Suppressor macrophage (primary cell): ENCODE measurements at regions not wholly inside any gene's neighbourhood (a gene's known extent, or its start where the extent isn't known, plus 50 kb on each side); places are given as distances from the start of the nearest gene placed in this dataset.

Experiments
- DNase-seq, 4 experiments: peaks; one replicate each; pipeline ENCODE4 v3.0.0-alpha.2; 2020 to 2022

DNA sequence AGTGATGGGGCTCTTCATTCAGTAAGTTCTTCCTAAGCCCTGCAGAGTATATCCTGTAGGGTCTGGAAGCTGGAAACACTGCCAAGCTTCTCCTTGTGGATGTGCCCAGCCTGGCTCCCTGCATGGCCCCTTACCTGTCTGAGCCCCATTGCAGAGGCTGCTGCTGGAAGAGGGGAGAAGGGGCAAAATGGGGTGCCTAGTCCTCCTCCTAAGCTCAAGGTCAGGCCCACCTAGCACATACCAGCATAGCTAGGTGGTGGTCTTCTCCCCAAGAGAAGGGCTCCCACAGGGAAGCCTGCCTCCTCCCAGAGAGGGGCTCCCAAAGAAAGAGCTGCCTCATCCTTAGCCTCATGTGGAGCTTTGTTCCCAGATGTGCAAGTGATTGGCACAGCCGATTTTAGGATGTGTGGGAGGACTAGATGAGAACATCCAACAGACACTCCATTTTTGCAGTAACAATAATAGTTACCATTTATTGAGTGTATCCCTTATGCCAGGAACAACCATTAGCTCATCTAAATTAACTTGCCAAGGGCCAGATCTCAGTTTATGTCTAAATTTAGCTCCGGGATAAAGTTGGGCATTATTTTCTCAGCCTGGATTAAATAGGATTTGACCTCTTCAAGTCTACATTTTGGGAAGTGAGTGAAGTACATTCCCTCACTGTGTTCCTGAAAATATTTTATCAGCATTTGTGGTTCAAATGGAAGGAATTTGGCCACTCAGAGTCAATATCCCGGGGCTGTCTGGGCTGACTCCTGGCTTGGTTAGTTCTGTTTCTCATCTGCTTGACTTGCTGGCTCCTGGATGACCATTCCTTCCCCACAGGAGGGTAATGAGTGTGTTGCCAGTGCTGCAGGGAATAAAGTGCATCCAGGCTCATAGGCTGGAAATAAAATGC is 291.1 kb upstream of the ROPN1 start:
- no peak for DNase-seq

DNA sequence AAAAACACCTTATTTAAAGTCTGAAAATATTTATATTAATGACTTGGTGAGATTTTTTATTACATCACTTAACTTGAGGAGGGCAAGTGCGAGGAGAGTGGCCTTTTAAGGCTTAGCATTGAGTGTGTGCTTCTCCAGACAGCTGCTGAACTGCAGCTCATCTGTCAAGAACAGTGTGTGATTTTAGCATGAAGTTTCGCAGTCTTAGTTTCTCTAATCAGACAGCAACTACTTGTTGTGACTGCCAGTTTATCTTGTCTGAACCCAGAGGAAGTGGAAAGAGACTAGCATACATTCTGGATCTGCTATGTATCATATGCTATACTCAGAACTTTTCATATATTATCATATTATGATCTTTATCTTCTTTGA is 291.7 kb upstream of the ROPN1 start:
- no peak for DNase-seq

DNA sequence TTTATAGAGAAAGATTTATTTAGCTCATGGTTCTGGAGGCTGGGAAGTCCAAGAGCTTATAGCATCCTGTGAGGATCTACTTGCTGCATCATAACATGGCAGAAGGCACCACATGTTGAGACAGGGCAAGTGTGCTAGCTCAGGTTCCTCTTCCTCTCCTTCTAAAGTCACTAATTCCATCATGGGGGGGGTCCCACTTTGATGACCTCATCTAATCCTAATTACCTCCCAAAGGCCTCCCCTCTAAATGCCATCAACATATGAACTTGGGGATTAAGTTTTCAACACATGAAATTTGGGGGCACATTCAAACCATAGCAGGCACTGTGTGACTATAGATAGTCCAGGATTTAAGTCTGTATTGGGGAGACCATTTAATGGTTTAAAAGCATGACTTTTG is 297.1 kb upstream of the ROPN1 start:
- no peak for DNase-seq

DNA sequence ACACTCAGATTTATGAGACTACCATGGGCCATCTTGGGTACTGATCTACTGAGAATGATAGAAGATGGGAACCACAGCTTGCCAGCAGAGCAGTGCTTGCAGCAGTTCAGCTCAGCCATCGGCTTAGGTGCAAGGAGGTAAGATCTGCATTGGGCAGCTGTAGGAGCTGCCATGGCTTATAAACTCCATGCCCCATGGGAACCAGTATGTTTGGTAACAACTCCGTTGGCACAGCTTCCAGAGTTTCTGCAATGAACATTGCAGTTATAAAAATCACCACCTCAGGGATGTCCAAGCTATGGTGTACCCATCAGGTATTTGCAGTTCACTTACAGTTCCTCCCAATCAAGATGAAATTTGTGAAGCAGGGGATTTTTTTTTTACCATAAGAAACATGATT is 299.1 kb upstream of the ROPN1 start:
- no peak for DNase-seq

DNA sequence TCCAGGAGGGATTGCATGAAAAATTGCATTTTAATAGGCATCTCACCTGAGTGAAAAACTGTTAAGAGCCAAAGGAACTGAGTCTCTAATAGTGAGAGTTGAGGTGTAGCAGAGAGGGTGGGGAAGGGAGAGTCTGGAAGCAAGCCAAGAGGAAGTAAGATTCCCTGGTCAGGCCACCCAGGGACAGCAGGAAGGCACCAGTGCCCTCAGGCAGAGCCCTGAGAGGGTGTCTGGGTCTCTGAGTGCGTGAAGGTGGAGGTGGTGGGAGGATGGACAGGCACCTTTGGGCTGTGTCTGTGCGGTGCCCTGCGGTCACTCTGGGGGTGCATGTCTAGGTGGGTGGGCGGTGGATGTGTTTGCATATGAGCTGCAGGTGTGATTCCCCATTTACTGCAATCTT is 300.4 kb upstream of the ROPN1 start:
- no peak for DNase-seq

DNA sequence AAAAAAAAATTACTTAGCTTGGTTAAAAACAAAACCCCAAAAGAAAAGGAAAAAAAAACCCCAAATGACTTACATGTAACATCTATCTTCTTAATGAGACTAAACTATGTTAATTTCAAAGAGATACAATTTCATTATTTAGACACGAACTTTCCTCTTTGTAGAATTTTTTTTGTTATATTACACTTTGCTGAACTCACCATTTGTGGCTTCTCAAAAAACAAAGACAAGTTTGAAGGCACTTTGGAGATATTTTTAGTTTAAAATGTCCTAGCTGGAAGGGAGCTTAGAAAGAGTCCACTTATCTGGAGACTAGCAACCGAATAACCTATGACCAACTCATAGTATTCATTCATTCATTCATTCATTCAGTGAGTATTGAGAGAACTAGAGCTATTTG is 301.7 kb upstream of the ROPN1 start:
- no peak for DNase-seq

DNA sequence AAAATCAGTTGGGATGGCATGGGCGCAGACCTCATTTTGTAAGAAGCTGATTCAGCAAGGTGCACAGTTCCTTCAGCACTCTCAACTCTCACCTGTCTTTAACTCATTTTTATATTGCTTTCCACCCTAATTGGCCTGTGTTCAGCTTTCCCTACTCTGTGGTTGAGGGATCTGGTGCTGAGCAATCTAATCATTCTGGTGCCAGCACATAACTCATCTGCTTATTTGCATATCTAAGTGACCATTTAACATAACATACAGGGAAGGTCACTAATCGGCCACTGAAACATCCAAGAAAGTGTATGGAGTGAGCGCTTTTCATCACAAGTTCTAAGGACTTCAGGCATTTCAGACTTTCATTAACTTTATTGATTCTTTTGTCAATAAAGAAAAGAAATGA is 303.4 kb upstream of the ROPN1 start:
- DNase-seq = no peak

DNA sequence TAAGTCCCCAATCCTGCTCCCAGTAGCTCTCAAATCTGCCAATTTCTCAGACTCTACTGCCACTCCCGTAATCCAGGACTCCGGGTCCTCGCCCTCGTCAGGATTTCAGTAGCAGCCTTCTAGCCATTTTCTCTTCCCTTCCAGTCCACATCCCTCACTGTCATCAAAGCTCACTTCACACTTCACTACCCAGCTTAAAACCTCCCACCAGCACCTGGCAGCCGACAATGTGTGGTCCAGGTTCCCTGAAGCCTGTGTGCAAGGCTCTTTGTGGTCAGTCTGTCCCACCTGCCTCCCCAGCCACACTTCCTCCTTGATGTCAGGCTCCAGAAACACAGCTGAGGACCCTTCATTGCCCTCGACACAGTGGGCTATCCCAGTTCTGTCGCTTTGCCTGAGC is 304.5 kb upstream of the ROPN1 start:
- DNase-seq = no peak

DNA sequence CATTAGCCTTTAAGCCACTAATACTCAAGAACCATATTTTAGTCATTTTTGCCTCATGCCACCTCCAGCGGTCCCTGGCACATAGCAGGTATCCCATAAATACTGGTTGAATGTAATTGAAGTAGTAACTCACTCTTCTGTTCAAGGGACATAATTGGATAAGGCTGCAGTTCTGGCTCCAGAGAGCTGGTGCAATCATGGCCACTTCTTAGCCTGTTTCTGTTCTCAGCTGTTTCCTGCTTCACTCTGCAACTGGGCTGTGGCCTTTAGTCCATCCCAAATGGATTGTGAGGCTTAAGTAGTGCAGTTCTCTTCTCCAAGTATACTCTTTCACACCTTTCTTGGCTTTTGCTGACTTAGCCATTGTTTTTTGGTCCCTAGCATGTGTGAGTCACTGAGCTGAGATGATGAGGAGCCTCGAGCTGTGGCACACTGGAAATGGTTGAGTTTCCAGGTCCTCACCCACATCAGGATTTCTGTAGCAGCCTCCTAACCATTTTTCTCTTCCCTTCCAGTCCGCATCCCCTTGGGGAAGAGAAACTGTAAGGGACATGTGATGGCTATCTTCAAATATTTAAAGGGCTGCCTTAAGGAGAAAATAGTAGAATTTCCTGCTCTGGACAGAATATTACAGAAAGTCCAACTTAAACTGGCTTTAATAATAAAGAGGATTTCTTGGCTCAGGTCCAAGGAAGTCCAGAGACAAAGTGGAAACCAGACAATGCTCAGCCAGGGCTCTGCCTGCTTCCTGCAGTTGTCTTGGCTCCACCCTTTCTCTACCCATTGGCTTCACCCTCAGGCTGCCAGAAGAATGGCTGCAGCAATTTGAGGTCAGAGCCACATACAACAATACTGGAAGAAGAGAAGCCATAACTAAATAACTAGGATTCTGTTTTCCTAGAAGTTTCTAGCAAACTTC is 305.4 kb upstream of the ROPN1 start:
- no peak for DNase-seq

DNA sequence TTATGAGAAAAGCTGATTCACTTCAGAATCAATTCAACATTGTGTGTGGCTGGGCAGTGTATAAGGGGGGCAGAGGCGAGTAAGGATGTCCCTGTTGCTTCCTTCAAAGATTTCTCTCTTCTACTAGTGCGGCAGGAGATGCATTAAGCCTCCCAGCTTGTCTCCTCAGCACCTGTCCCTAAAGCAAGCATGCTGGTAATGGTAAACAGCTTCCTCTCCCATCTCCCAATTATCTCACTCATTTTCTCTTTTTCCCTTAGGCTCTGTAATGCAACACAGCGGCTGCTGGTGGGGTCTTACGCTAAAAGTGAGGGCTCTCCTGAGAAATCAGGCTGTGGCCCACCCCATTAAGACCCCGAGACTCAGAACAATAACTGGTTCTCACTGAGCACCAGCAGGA is 306.4 kb upstream of the ROPN1 start:
- no peak for DNase-seq

DNA sequence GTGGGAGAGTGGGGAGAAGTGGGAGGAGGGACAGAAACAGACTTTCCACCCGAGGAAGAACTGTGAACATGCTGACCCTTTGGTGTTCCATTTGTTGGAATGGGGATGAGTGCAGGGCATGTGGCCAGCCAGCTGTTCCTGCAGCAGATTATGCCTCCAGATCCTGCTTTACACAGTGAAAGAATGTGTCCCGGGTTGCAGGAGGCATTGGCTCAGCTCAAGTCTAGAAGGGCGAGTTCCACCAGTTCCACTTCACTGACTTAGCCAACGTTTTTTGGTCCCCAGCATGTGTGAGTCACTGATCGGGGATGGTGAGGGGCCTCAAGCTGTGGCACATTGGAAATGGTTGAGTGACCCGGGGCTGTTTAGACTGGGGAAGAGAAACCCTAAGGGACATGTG is 307.0 kb upstream of the ROPN1 start:
- no peak for DNase-seq

DNA sequence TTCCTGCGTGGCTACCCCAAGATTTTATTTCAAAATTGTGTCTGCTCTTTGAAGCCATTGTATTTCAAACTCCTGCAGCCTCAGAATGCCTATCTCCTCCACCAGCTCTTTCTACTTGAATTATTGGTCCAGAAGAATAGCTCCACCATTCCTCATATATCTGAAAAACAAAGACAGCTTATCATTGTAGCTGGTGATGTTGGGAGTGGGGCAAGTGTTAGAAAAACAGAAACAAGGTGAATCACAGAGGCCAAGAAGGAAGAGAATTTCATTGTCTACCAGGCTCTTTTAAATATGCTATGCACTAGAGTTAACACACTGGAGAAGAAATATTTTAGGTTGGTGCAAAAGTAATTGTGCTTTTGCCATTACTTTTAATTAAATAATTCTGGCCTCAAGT is 307.9 kb upstream of the ROPN1 start:
- DNase-seq = no peak

DNA sequence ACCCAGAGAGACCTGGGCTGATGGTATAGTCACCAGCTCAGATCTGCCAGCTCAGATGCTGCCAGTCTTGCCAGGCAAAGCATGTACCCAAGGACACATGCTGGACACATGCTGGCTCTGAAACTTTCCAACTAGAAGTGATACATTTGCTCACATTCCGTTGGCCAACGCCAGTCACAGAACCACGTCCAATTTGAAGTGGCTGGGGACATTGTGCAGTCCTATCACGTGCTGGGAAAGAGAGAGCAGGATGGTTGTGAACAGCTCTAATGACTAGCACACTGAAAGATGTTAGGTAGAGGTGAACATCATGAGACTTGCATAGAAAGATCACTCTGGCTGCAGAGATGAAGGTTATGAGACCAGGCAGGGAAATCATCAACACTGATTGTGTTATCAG is 308.5 kb upstream of the ROPN1 start:
- no peak for DNase-seq

DNA sequence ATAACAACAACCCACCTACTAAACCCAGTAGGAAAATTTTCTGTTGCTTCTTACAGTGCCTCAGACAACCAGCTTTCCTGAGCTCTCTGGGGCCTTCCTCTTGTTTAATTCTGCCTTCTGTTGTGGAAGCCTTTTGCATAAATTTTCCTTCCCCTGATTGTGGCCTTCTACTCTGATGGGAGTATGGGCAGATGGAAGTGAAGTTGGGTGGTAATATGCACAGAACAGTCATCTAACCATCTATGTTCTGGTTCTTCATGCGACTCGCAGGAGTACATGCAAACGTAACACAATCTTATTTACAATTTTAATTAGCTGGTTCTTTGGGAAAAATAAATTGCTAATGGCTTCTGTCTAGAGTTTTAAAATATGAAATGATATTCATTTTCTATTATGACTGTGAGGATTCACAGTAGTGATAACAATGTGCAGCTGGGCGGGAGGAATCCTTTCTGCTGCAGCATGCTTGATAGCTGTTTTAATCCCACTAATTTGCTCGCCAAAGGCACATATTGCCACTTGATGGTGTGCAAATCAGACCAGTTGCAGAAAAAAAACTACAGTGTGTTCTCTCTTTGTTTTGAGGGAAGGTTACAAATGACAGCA is 311.5 kb upstream of the ROPN1 start:
- DNase-seq = no peak

DNA sequence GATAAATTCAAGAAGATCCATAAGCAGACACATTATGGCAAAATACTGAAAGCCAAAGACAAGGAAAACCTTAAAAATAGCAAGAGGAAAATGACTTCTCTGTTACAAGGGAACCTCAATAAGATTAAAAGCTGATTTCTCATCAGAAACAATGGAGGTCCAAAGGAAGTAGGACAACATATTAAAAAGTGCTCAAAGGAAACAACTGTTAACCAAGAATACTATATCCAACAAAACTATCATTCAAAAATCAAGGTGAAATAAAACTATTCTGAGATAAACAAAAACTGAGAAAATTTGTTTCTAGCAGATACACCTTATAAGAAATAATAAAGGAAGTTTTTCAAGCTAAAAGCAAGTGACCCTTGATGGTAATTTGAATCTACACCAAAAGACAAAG is 314.7 kb upstream of the ROPN1 start:
- DNase-seq = no peak

DNA sequence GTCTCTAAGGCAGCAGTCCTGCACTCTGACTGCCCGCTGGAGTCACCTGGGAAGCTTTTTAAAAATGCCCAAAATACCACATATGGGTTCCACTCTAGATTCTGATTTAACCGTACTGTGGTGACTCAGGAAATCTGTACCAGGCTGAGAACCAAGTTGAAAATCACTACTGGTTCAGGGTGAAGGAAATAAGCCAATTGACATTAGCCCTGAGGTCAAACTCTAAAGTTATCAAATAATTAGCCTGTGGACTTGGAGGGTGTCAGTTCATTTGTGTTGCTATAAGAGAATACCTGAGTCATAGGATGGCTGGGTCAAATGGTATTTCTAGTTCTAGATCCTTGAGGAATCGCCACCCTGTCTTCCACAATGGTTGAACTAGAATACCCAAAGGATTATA is 321.7 kb upstream of the ROPN1 start:
- no peak for DNase-seq

DNA sequence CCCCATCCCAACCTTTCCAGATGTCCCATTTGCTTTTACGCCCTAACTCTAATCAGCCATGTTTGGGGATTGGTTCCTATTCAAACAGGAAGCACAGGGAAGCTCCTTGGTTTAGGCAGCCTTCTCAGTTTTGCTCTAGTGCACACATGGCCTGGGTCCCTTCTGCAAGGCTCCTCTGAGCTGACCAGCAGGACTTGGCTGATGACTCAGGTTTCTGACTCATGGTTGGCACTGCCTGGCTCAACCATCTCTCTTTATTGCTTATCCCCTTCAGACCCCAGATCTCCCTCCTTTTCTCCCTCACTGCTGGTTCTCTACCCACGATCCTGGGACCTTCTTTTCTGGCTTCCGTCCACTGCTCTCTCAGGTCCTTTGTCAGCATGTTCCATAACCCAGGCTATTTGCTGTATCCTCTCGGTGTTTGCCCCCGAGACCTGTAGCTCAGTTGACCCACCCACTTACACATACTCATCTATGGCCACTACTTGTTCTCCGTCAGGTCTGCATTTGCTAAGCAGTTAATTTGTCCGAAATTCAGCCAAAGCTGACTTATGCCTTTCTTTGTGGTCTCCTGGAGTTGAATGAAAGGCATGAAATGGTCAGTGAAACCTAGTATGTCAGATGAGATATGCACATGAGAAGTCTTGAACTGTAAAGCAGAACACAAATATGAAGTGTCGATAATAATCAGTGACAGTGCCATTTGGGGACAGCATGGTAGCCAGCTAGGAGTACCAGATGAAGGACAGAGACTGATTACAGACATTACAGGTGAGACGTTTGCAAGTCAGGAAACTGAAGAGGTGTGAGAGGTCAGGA is 323.5 kb upstream of the ROPN1 start:
- DNase-seq = peak; percentile 18 to 62 (median 32)

DNA sequence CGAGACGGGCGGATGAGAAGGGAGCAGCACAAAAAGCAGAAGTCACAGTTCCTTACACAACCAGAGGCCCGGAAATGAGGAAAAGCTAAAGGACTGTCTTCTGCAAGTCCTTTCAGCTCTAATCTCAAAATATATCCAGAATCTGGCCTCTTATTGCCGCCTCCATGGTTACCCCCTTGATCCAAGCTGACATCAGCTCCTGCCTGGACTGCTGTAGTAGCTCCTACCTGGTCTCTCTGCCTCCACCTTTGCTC is 324.0 kb upstream of the ROPN1 start:
- peak; percentile 47 to 72 (median 68) for DNase-seq

DNA sequence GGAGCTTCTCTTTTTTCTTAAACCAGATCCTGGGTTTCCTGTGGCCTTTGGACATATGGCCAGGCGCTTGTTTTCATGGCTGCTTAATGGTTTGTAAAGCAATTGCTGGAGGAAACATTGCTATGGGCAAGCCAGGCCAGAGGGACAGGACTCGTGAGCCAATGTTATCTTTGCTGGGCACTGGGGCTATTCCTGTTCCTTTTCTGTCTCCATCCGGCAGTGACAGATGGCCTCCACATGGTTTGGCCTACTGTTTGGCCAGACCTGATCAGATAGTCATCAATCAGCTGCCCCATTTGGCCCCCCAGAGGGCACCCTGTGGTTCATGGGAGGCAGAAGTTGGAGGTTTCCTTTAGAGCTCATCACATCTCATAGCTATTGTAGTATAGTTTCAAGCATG is 326.1 kb upstream of the ROPN1 start:
- DNase-seq = no peak

DNA sequence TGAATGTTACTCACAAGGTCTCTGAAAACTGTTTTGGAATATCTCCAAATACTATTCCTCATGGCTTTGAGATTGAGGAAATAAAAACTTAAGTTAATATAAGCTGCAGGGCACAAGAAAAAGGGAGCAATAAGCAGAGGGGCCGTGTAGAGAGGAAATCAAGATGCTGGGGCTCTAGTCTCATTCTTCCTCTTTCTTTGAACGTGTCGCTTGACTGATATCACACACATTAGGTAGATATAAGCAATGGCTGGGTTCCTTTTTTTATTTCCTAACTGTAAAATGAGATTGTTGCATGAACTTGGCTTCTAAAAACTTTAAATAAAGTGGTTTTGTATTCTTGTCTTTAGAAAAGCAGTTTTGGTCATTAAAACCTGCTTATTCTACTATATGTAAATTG is 326.7 kb upstream of the ROPN1 start:
- DNase-seq = peak in 2 of 4 experiments; percentile 15 to 36

DNA sequence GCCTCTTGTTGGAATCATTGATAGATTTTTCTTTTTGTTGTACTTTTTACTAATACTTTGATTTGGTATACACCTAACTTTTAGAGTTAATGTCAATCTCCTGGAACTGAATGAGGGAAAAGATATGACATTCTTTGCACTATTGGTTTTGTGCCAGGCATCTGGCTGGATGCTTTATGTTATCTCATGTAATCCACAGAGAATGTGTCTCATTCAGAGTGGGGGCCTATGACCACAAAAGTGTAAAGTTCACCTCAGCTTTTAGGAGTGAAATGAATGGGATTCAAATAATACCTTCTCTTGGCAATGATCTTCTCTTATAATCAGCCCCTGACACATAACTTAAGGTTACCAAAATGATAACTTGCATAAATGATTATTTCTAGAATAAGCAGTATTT is 329.1 kb upstream of the ROPN1 start:
- DNase-seq = no peak

DNA sequence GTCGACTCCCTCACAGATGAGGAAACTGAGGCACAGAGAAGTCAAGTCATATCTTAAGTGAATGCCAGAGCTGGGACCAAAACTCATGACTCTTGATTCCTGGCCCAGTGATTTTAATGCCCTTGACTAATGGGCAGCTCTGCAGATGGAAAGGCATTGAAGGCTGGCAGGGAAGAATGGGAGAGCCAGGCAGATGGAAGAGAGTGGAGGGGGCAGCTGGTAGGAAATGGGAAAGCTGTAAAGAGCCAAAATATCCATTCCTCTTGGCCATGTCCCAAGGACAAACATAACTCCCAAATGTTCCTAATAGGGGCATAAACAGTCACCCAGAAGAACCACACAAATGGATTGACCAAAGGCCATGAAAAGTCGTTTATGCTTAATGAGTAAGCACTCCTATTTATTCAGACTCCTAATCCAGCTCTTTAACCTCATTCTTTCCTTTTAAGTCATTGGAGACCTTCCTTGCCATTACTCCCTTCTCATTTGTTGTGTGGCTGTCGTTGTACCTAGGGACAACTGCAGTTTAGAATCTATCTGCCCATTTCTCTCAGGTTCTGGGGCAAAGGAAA is 330.5 kb upstream of the ROPN1 start:
- no peak for DNase-seq

DNA sequence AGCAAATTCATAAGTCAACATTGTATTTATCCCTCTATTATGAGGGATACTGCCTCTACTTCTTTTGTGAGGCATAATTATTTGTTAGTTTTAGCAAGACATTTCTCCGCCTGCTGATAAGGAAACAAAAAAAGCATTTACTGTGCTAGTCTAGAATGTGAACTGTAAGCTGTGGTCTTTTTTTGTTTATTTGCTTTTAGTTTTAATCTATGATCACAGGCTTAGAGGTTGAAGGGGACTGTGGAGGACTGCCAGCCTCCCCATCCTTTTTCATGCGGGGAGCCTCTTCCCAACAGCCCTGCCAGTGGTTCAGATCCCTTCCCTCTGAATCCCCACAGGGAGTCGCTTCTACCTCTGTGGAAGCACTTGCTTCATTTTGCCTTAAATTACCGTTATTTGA is 331.0 kb upstream of the ROPN1 start:
- DNase-seq = no peak
